GM18505 (cell line): ENCODE measurements at regions not wholly inside any gene's neighbourhood (a gene's known extent, or its start where the extent isn't known, plus 50 kb on each side); places are given as distances from the start of the nearest gene placed in this dataset.
"Not testable (repeated sequence)": the region's sequence is repeated elsewhere in the genome, so short reads cannot be mapped to it uniquely, and the experiment has no call there.

Experiments
- ATAC-seq: cut with Tn5 transposase; IDR thresholded peaks from one replicate; pipeline ENCODE4 v1.9.1; 2021; ENCODE audit not compliant: unreplicated experiment
- POLR2A ChIP-seq: IDR thresholded peaks from 4 replicates; pipeline ENCODE4 v1.6.1; 2011; ENCODE audit warnings: borderline replicate concordance; ENCODE audit not compliant: insufficient read depth, insufficient read length; ENCODE audit errors: extremely low read depth

DNA sequence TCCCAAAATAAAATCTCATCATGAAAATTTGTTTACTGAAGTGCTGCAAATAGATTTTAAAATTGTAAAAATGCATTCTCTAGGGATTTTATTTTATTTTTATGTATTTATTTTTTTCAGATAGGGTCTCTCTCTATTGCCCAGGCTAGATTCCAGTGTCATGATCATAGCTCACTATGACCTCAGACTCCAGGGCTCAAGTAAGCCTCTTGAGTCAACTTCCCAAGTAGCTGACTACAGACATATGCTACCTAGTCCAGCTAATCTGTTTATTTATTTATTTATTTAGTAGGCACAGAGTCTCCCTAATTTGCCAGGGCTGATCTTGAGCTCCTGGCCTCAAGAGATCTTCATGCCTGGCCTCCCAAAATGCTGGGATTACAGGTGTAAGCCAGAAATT is 317.7 kb upstream of the ANXA10 start:
- TF ChIP-seq POLR2A: no peak
- ATAC-seq: no peak

DNA sequence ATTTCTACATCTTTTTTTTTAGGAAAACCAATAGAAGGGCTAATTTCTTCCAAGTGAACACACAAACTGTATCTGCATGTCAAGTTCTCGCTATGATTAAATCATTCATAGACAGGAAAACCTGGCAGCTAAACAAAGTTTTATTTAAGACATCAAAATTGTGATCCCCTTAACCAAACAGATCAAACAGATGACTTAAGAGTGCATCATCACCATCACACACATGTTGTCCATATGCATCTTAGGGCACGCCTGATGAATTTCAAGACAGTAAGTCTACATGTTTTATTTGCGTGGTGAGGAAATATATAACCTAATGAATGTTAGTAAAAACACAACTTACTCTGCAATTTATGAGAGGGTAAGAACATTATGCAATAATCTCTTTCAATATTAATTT is 317.0 kb upstream of the ANXA10 start:
- ATAC-seq: no peak
- no peak for TF ChIP-seq POLR2A

- TF ChIP-seq POLR2A: no peak
- no peak for ATAC-seq
Measured at GRCh38 chr4:167779280-167779679, 313.1 kb upstream of the ANXA10 start.

DNA sequence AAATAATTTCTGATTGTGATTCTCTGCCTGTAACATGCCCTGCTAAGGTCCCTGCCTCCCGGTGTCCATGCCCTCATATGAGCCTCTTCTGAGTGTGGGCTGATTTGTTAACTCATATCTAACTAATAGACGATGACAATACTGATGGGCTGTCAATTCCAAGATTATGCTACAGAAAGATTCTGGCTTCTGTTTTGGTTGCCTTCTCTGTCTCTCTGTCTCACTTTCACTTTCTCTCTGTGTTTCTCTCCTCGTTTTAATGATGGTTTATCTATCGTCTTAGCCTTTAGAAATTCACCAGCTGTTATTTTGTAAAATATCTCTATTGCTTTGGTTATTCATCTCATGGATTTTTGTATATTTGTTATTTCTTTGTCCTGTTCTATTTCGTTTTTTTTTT is 312.5 kb upstream of the ANXA10 start:
- no peak for TF ChIP-seq POLR2A
- no peak for ATAC-seq

- no peak for TF ChIP-seq POLR2A
- ATAC-seq: no peak
Measured at GRCh38 chr4:167784826-167785225, 307.5 kb upstream of the ANXA10 start.

- TF ChIP-seq POLR2A: no peak
- ATAC-seq: no peak
Measured at GRCh38 chr4:167785523-167785922, 306.8 kb upstream of the ANXA10 start.

DNA sequence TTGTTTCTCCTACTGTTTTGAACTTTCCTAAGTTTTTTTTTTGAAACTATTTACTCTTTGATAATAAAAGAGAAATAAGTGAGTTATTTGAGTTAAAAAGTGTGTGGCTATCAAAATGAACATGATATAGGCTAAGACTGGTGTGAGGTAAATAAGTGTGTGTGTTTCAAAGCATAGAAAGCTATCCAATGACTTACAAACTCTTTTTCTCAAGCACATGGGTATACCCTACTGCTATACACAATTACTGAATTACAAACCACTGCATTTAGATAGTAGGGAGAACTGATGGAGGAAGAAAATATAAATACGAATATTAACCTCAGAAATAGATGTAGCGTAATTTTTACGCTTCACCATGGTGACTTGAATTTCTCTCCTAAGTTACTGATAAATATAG is 305.8 kb upstream of the ANXA10 start:
- ATAC-seq: no peak

GRCh38 chr4:167787231-167787630 is 305.1 kb upstream of the ANXA10 start:
- no peak for ATAC-seq
- TF ChIP-seq POLR2A: no peak

More for the DNA sequence above, 305.8 kb upstream of the ANXA10 start:
- no peak for TF ChIP-seq POLR2A

DNA sequence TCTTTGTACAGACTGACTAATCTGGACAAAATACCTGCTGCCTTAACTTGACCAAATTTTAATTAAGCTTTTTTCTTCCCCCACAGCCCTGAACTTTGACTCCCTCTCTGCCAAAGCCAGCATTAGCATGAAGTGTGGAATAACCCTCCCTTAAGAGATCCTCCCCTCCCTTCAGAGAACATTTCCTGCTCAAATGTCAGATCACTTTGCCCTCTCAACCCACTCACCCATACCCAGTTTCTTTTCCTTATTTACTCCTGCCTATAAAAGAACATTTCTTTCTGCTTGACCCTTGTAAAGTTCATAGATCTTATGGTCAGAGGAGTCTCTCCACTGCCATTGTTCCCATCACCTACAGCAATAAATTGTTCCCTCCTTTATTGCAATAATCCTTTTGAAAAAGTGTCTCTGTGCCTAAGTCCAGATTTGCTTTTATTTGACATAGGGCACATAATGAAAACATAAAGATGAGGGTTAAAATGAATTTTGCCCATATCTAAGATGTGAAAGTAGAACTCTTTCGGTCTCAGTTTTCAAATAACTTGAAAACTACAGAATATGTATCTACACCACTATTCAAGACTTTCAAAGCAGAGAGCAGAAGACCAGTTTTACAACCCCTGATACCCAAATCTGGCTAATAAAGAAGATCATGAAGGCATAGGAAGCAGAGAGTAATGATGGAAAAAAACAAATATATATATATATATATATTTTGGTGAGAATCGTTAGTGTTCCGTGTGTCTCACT is 289.7 kb upstream of the ANXA10 start:
- no peak for ATAC-seq
- TF ChIP-seq POLR2A: no peak

DNA sequence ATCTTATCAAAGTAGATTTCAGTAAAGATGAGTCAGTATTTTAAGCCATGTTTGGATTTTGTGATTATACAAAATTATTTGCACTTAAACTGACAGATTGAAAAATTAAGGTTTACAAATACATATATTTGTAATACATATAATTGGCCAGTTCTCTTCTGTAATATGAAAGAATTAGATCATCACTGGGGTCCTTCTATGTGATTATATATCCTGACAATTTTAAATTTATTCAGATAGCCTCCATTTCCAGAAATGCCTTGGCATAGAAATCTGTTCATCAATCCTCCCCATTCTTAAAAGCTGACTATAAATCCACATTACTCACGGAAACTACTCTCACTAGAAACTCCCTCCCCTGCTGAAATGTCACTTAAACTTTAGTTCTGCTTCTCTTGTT is 280.4 kb upstream of the ANXA10 start:
- no peak for ATAC-seq

GRCh38 chr4:167826281-167826680 is 266.1 kb upstream of the ANXA10 start:
- no peak for TF ChIP-seq POLR2A
- ATAC-seq: no peak

More for the DNA sequence above, 280.4 kb upstream of the ANXA10 start:
- no peak for TF ChIP-seq POLR2A

DNA sequence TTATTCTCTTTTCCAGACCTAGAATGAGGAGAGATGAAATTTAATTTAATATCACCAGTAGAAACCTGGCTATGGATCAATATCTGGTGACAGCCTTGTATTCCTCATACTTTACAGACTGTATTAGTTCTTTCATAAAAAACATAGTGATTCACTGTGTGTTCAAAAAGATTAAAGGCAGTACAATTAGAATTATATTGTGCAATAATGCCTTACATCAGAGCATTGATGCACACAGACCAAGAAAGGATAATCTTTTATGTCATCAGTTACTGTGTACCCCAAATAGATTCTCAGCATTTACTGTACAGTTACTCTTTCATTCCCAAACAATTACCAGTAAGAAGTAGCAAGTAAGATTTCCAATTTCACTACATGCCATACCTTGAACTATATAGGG is 260.5 kb upstream of the ANXA10 start:
- ATAC-seq: no peak
- TF ChIP-seq POLR2A: no peak

DNA sequence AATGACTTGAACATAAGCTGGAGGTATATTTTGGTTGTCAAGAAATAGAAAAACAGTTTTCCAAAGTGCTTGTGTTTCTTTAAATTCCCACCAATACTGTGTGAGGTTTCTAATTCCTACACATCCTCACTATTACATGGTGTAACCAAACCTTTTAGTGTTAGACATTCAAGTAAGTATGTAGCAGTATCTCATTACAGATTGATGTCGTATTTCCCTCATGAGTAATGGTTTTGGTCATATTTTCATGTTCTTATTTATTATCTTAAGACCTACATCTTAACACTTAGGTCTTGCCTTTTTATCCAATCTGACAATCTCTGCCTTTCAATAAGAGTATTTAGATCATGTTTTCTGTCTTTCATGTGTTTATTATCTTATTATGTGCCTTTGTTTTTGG is 253.7 kb upstream of the ANXA10 start:
- TF ChIP-seq POLR2A: no peak
- no peak for ATAC-seq

GRCh38 chr4:167842487-167842886 is 249.8 kb upstream of the ANXA10 start:
- TF ChIP-seq POLR2A: no peak

DNA sequence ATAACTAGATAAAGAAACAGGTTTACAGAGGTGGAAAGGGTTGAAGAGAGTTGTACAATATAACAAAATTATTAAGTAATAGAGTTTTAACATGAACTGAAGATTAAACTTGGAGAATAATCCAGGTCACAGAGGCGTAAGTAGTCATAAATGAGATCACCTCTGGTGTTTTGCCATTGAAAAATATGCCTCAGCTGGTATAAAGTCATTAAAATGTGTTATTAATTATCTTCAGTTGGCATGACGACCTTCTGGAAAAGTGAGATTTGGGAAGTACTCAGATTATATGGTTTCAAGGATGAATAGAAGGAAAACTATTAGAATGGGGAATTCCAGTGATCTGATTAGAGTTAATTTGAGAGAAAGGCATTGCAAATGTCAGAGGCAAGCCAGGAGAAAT is 237.5 kb upstream of the ANXA10 start:
- ATAC-seq: no peak
- no peak for TF ChIP-seq POLR2A

More at GRCh38 chr4:167842487-167842886, 249.8 kb upstream of the ANXA10 start:
- no peak for ATAC-seq

DNA sequence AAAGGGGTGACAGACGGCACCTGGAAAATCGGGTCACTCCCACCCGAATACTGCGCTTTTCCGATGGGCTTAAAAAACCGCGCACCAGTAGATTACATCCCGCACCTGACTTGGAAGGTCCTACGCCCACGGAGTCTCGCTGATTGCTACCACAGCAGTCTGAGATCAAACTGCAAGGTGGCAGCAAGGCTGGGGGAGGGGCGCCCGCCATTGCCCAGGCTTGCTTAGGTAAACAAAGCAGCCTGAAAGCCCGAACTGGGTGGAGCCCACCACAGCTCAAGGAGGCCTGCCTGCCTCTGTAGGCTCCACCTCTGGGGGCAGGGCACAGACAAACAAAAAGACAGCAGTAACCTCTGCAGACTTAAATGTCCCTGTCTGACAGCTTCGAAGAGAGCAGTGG is 234.2 kb upstream of the ANXA10 start:
- not testable (repeated sequence) for ATAC-seq
